Lung microvascular endothelial cell (primary cell): ENCODE measurements at regions not wholly inside any gene's neighbourhood (a gene's known extent, or its start where the extent isn't known, plus 50 kb on each side); places are given as distances from the start of the nearest gene placed in this dataset.

Source experiments
- DNase-seq, 2 donors: peaks; one replicate each; pipeline versions ENCODE4 v3.0.0 to v3.0.0-alpha.2; 2010; ENCODE audit warnings: low read depth in 2 of 2

GRCh38 chr3:59546522-59546921, 496.7 kb upstream of the CFAP20DC start:
- DNase-seq = no peak

GRCh38 chr3:59545374-59545773, 495.5 kb upstream of the CFAP20DC start:
- no peak for DNase-seq

DNA sequence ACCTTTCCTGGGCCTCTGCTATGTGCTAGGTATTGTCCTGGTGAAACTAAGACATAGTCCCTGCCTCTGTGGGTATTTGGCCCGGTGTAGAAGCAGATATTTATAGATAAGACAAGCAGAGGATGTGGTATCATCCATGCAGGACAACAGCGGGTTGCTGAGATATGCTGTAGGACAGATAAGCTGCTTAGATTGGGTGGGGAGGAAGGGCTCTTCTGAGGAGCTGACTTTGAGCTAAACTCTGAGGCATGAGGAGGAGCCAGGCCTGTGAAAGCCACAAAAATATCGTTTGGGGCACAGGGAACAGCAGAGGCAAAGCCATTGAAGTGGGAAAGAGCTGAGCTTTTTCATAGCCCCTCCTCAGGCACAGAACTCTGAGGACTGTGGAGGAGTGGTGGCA, 492.5 kb upstream of the CFAP20DC start:
- no peak for DNase-seq

- DNase-seq = no peak
Observed at GRCh38 chr3:59540696-59541095, 490.9 kb upstream of the CFAP20DC start.

- DNase-seq = no peak
Observed at GRCh38 chr3:59540241-59540640, 490.4 kb upstream of the CFAP20DC start.

GRCh38 chr3:59538753-59539432, 489.1 kb upstream of the CFAP20DC start:
- DNase-seq = no peak

- no peak for DNase-seq
Observed at GRCh38 chr3:59535791-59536221, 486.0 kb upstream of the CFAP20DC start.

GRCh38 chr3:59531994-59532393, 482.2 kb upstream of the CFAP20DC start:
- no peak for DNase-seq

DNA sequence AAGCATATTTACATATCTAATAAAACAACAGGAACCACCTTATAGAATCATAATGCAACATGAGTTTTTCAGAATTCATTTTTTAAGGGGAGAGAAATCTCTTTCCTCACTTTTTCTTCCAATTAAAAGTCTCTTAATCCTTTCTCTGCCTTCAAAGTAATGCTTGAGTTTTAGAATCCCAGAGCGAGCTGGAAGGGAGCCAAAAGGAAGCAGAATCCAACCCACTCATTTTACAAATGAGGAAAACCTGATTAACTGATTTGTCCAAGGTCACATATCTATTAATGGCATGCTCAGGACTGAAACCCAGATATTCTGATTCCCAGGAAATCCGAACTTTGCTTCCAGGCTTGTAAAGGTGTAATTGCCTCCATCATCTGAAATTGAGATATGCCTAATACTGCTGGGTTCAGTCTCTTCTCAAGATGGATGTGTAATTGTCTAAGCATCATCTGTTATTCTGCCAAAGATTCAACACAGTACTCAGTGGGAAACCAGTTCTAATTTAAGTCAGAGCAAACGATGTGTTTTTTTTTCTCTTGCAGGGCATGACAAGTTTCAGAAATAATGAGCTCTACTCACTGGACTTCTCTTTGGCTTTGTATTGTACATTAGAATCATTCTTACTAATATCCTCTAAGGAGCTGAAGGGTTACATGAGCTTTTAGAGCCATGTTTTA, 481.4 kb upstream of the CFAP20DC start:
- no peak for DNase-seq

DNA sequence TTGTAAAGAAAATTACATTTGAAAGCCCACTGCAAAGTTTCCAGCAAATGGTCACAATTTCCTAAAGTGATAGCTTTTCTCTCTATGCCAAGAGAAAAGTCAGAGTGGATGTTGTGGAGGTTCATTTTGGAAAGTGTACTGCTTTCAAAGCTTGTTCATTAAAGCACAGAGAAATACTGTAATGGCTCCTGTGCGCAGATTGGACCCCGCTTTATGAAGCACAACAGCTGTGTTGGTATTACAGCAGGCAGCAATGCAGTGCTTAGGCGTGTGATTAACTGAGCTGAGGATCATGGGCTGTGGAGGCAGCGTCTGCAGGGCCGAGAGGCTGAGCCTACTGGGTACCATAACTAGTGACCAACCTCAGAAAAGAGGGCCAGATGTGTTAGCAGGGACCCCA, 478.4 kb upstream of the CFAP20DC start:
- no peak for DNase-seq

DNA sequence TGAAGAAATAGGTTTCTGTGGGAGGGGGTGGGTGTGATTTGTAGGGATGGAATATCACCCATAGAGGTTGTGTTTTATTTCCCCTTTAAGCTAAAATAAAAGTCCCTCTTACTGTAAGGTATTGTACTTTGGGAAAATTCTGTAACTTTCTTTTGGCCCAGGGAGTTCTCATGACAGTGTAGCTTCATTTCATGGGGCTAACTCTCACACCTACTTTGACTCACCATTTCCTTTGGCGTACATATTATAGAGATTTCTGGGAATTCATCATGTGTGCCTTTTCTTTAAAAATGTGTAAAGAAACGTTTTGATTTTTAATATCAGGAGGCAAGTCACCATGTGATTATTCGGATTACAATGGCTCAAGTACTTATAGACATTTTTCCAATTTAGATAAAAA, 477.7 kb upstream of the CFAP20DC start:
- no peak for DNase-seq

DNA sequence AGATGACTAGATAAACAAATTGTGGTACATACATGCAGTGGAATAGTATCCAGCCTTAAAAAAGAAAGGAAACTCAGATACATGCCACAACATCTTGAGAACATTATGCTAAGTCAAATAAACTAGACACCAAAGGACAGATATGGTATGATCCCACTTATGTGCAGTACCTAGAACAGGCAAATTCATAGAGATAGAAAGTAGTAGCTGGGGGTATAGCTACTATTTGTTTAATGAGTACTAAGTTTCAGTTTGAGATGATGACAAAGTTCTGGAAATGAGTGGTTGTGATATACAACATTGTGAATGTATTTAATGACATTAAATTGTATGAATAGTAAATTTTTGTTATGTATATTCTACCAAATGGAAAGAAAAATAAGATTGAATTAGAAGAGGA, 477.2 kb upstream of the CFAP20DC start:
- no peak for DNase-seq

- DNase-seq = no peak
Observed at GRCh38 chr3:59522550-59522949, 472.7 kb upstream of the CFAP20DC start.

DNA sequence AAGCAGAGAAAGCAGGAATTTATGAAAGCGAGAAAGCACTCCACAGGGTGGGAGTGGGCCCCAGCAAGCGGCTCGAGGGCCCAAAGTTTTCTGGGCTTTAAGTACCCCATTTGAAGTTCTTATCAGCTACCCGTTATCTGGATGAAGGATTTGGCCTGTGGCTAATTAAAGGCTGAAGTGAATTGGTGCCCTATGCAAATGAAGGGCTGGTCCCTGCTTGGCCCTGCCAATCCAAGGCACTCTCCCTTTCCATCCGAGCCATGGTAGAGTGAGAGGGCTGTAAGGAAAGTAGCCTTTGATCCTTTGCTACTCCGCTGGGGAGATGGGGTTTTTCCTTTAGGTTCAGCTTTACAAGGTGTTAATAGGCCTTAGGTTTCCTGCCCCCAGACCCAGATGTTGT, 469.3 kb upstream of the CFAP20DC start:
- DNase-seq = no peak

- DNase-seq = no peak
Observed at GRCh38 chr3:59518283-59519055, 468.6 kb upstream of the CFAP20DC start.

GRCh38 chr3:59517388-59517787, 467.6 kb upstream of the CFAP20DC start:
- DNase-seq = no peak

DNA sequence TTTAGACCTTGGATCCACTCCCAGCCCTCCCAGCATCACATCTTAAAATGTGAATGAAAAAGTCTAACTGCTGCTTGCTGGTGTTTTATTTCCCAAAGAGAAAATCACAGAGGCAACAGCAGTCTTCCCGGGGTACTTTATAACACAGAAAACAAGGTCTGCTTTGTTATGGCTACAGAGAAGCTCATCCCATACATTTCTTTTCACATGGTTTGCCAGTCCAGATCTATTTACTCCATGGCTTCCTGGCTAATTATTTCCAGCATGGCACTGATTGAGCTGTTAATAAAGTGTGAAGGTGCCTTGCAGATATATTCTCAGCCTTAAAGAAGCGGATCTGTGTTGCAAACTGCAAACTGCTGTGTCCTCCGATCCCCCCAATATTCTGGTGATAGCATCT, 466.1 kb upstream of the CFAP20DC start:
- no peak for DNase-seq

GRCh38 chr3:59514865-59515482, 465.1 kb upstream of the CFAP20DC start:
- no peak for DNase-seq

DNA sequence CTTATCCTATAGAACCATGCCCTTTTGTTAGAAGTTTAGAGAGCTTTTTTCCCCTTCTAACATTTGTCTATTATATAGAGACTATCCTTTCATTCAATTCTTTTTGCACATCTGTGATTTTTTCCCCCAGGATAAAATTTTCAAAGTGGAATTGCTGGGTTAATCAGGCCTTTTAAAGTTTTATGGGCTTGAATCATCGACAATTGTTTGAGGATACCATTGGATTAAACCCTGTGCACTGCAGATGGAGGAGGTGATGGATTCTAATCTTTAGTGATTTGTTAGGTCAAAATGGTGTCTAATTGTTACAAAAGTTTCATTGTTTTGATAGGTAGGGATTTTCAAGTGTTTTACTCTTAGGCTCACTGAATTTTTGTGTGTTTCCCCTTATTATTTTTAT, 463.7 kb upstream of the CFAP20DC start:
- no peak for DNase-seq

DNA sequence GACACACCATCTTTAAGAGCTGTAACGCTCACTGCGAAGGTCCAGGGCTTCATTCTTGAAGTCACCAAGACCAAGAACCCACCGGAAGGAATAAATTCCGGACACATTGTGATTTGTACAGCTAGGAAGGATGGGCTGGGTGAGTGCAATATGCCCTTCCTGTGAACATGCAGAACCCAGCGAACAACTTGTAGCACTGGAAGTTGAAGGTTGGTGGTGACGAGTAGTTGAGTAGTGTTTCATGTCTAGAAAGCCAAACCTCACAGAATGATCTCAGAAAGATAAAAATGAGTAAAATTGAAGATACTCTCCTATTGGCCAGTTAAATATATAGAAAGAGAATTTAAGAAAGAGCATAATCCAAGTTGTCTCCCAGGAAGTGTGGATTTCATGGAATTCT, 462.2 kb upstream of the CFAP20DC start:
- DNase-seq = no peak

DNA sequence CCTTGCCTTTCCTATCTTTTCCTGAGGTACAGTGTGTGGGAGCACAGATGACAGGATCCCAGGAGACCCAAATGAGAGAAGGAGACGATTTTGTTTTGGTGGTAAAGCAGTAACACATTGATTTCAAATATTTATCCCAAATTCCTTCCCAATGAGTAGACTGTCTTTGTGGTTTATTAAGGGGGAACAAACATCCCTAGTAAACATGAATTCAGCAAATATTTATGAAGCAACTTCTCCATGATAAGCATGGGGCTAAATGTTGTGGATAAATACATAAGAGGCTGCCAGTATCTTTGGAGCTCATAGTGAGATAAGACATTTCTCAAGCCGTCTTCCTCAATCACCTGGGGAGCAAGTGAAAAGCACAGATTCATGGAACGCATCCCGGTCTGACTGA, 460.8 kb upstream of the CFAP20DC start:
- DNase-seq = no peak

DNA sequence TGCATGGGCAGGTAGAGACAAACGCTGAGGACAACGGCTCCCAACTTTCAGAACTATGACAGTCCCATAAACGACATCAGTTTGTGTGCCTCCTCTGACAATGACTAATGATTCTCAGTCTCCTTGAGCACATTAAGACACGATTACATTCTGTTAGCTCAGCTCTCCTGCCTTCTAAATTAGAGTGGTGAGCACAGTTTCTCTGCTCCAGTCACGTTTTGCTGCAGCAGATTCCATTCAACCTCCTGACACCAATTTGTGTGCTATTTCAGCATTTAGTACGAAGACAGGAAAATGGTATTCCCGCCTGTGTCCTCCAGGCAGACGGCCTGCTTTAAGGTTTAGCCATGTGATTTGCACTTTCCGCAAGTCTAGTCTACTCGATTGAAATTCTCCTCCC, 458.4 kb upstream of the CFAP20DC start:
- no peak for DNase-seq
